ENCODE measurements at regions not wholly inside any gene's neighbourhood (a gene's known extent, or its start where the extent isn't known, plus 50 kb on each side); places are given as distances from the start of the nearest gene placed in this dataset.

DNA sequence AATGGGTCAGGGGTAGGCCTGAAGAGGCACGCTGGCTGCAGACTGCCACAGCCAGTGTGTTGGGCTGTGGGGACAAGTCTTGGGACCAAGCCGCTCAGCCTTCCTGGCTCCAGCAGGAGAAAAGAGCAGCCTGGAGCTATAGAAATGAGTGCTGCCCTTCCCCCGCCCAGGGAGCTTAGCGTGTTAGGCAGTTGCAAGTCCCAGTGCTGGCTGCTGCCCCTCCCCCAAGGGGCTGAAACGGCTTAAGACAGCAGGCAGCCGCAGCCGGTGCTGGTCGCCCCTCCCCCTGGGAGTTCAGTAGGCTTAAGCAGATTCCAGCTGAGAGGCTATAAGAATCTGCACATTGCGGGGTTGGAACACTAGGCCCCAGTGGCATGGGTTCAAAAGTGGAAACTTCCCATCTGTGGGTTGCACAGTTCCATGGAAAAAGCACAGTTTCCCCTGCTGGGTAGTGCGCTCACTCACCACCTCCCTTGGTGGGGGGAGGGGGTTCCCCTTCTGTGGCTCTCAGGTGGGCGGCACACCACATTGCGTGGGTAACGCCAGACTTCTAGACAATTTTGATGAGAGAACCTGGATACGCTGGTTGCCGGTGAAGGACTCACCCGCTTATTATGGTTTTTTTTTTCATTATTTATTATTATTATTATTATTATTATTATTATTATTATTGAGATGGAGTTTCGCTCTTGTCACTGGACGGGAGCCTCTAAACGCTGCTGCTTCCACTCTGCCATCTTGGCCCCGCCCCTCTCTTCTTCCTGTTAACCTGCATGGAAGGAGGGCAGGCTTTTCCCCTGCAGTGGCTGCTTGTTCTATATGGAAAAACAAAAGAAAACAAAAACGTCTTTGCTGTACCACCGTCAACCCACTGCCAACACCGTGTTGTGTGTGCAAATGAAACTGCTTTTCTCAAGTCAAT lies 151.1 kb downstream of the CXCL12 start:
- Histone ChIP-seq H3K27ac (ENCODE audit: low read depth, low read length) (no peak overlapping the region), H3K27me3 (ENCODE audit: control insufficient read depth in 1 of 2, insufficient read depth in 2 of 2, low read length in 2 of 2) (no peaks in the 10 kb centered on the region), H3K4me3 (ENCODE audit: low read depth in 1 of 2, low read length in 2 of 2) (no peak overlapping the region), H3K36me3 (ENCODE audit: control insufficient read depth in 1 of 2, insufficient read depth in 2 of 2, low read length in 2 of 2) (no peaks in the 10 kb centered on the region), H3K4me1 (ENCODE audit: control insufficient read depth in 1 of 2, insufficient read depth in 2 of 2, low read length in 2 of 2) (no peaks in the 10 kb centered on the region), H3K9ac (ENCODE audit: low read depth in 1 of 2, low read length in 2 of 2) (no peak overlapping the region), H3K9me3 (ENCODE audit: control insufficient read depth in 1 of 2, low read length in 2 of 2) (no peaks in the 10 kb centered on the region)

DNA sequence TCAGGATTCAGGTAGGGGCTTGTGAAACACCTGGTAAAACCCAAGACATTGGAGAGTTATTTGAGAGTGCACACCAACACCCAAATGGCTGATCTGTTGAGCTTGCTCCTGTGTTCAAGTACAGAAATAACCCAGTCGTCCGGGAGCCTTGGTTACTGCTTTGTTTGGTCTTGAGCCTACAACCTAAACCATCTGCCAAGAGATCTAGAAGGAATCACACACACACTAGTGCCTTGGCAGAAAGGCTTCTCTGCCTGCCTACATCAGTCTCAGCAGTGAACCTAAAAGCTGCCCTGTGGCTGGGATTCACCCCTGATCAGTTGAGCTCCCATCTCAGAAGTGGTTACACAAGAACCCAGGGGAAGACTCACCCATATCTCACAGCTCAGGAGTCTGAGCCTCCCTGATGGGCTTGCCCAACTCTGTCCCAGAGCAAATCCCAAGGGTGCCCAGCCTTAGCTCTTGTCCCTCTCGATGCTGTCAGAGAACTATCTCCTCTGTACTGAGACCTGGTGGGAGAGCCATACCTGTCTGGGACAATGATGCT lies 167.6 kb downstream of the CXCL12 start:
- no peaks in the 10 kb centered on the region for H3K36me3 ChIP-seq (ENCODE audit: control insufficient read depth in 1 of 2, insufficient read depth in 2 of 2, low read length in 2 of 2)
- H3K9me3 ChIP-seq (ENCODE audit: control insufficient read depth in 1 of 2, low read length in 2 of 2) = peaks cover 0 to 4% of the 10 kb centered on the region in 2 donors
- no peak overlapping the region for H3K27ac ChIP-seq (ENCODE audit: low read depth, low read length)
- no peak overlapping the region for H3K9ac ChIP-seq (ENCODE audit: low read depth in 1 of 2, low read length in 2 of 2)
- H3K27me3 ChIP-seq (ENCODE audit: control insufficient read depth in 1 of 2, insufficient read depth in 2 of 2, low read length in 2 of 2) = no peaks in the 10 kb centered on the region
- no peak overlapping the region for H3K4me3 ChIP-seq (ENCODE audit: low read depth in 1 of 2, low read length in 2 of 2)
- no peaks in the 10 kb centered on the region for H3K4me1 ChIP-seq (ENCODE audit: control insufficient read depth in 1 of 2, insufficient read depth in 2 of 2, low read length in 2 of 2)

- Histone ChIP-seq H3K27me3 (ENCODE audit: control insufficient read depth in 1 of 2, insufficient read depth in 2 of 2, low read length in 2 of 2) (no peaks in the 10 kb centered on the region), H3K4me1 (ENCODE audit: control insufficient read depth in 1 of 2, insufficient read depth in 2 of 2, low read length in 2 of 2) (no peaks in the 10 kb centered on the region), H3K9me3 (ENCODE audit: control insufficient read depth in 1 of 2, low read length in 2 of 2) (peaks cover 0 to 4% of the 10 kb centered on the region in 2 donors), H3K4me3 (ENCODE audit: low read depth in 1 of 2, low read length in 2 of 2) (no peak overlapping the region), H3K9ac (ENCODE audit: low read depth in 1 of 2, low read length in 2 of 2) (no peak overlapping the region), H3K36me3 (ENCODE audit: control insufficient read depth in 1 of 2, insufficient read depth in 2 of 2, low read length in 2 of 2) (no peaks in the 10 kb centered on the region), H3K27ac (ENCODE audit: low read depth, low read length) (no peak overlapping the region)
Measured at GRCh38 chr10:44216073-44216472, 168.8 kb downstream of the CXCL12 start.

DNA sequence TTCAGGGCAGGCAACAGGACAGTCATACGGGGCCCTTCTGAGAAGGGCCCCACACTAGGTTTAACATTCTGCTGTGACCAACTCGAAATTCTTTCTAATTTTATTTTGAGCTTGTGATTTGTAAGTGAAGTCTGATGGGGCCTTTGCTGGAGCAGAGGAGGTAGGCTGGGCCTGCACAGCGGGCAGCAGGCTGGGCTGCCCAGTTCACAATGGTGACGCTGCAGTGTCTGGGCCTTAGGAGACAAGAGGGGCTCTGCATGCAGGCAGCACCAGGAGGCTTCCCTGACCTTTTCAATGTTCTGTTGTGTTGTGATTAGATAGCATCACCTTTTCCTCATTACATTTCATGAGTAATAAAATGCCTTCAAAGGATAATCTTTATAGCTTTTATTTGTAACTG lies 175.1 kb downstream of the CXCL12 start:
- Histone ChIP-seq H3K4me1 (ENCODE audit: control insufficient read depth in 1 of 2, insufficient read depth in 2 of 2, low read length in 2 of 2) (no peaks in the 10 kb centered on the region), H3K27ac (ENCODE audit: low read depth, low read length) (no peak overlapping the region), H3K36me3 (ENCODE audit: control insufficient read depth in 1 of 2, insufficient read depth in 2 of 2, low read length in 2 of 2) (no peaks in the 10 kb centered on the region), H3K4me3 (ENCODE audit: low read depth in 1 of 2, low read length in 2 of 2) (no peak overlapping the region), H3K27me3 (ENCODE audit: control insufficient read depth in 1 of 2, insufficient read depth in 2 of 2, low read length in 2 of 2) (no peaks in the 10 kb centered on the region), H3K9ac (ENCODE audit: low read depth in 1 of 2, low read length in 2 of 2) (no peak overlapping the region), H3K9me3 (ENCODE audit: control insufficient read depth in 1 of 2, low read length in 2 of 2) (no peaks in the 10 kb centered on the region)

- H3K9me3 ChIP-seq (ENCODE audit: control insufficient read depth in 1 of 2, low read length in 2 of 2) = peaks cover 0 to 5% of the 10 kb centered on the region in 2 donors
- no peaks in the 10 kb centered on the region for H3K36me3 ChIP-seq (ENCODE audit: control insufficient read depth in 1 of 2, insufficient read depth in 2 of 2, low read length in 2 of 2)
- no peak overlapping the region for H3K9ac ChIP-seq (ENCODE audit: low read depth in 1 of 2, low read length in 2 of 2)
- H3K27me3 ChIP-seq (ENCODE audit: control insufficient read depth in 1 of 2, insufficient read depth in 2 of 2, low read length in 2 of 2) = no peaks in the 10 kb centered on the region
- no peaks in the 10 kb centered on the region for H3K4me1 ChIP-seq (ENCODE audit: control insufficient read depth in 1 of 2, insufficient read depth in 2 of 2, low read length in 2 of 2)
- no peak overlapping the region for H3K27ac ChIP-seq (ENCODE audit: low read depth, low read length)
- no peak overlapping the region for H3K4me3 ChIP-seq (ENCODE audit: low read depth in 1 of 2, low read length in 2 of 2)
Measured at GRCh38 chr10:44207160-44207559, 177.7 kb downstream of the CXCL12 start.

DNA sequence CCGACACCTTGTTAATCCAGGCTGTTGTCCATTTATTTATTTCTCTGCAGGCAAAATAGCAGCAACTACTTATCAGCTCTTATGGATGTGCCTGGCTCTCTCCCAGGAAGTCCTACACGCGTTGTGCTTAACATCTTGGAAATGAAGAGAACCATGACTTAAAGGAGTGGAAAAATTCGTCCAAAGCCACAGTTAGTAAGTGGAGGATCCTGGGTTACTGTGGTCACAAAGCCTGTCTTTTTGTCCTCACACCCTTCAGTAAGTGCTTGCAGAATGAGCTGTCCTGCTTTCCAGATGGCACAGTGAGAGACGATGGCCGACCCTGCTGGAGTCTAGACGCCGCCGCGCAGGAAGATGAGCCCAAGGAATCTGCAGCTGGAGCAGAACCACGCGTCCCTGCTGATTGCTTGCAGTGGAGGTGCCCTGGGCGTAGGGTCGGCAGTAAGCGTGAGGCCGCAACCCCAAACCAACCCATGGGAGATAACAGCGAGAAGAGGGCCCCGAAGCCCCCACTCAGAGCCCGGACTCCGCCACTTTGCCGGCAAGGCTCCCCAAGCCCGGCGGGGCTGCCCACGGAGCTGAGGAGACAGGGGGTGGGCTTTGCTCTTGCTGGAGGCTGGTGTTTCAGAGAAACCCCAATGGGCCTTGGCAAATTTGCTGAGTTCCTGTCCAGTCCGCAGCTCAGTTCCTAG lies 178.6 kb downstream of the CXCL12 start:
- Histone ChIP-seq H3K9me3 (ENCODE audit: control insufficient read depth in 1 of 2, low read length in 2 of 2) (peaks cover 0 to 5% of the 10 kb centered on the region in 2 donors), H3K4me1 (ENCODE audit: control insufficient read depth in 1 of 2, insufficient read depth in 2 of 2, low read length in 2 of 2) (no peaks in the 10 kb centered on the region), H3K4me3 (ENCODE audit: low read depth in 1 of 2, low read length in 2 of 2) (no peak overlapping the region), H3K27me3 (ENCODE audit: control insufficient read depth in 1 of 2, insufficient read depth in 2 of 2, low read length in 2 of 2) (no peaks in the 10 kb centered on the region), H3K36me3 (ENCODE audit: control insufficient read depth in 1 of 2, insufficient read depth in 2 of 2, low read length in 2 of 2) (no peaks in the 10 kb centered on the region), H3K9ac (ENCODE audit: low read depth in 1 of 2, low read length in 2 of 2) (no peak overlapping the region), H3K27ac (ENCODE audit: low read depth, low read length) (no peak overlapping the region)

GRCh38 chr10:44205067-44205466 lies 179.8 kb downstream of the CXCL12 start:
- no peaks in the 10 kb centered on the region for H3K4me1 ChIP-seq (ENCODE audit: control insufficient read depth in 1 of 2, insufficient read depth in 2 of 2, low read length in 2 of 2)
- no peaks in the 10 kb centered on the region for H3K27me3 ChIP-seq (ENCODE audit: control insufficient read depth in 1 of 2, insufficient read depth in 2 of 2, low read length in 2 of 2)
- peaks cover 0 to 5% of the 10 kb centered on the region in 2 donors for H3K9me3 ChIP-seq (ENCODE audit: control insufficient read depth in 1 of 2, low read length in 2 of 2)
- no peak overlapping the region for H3K4me3 ChIP-seq (ENCODE audit: low read depth in 1 of 2, low read length in 2 of 2)
- no peaks in the 10 kb centered on the region for H3K36me3 ChIP-seq (ENCODE audit: control insufficient read depth in 1 of 2, insufficient read depth in 2 of 2, low read length in 2 of 2)
- no peak overlapping the region for H3K9ac ChIP-seq (ENCODE audit: low read depth in 1 of 2, low read length in 2 of 2)
- no peak overlapping the region for H3K27ac ChIP-seq (ENCODE audit: low read depth, low read length)

GRCh38 chr10:44203535-44203934 lies 181.4 kb downstream of the CXCL12 start:
- no peak overlapping the region for H3K9ac ChIP-seq (ENCODE audit: low read depth in 1 of 2, low read length in 2 of 2)
- no peaks in the 10 kb centered on the region for H3K4me1 ChIP-seq (ENCODE audit: control insufficient read depth in 1 of 2, insufficient read depth in 2 of 2, low read length in 2 of 2)
- peaks cover 0 to 5% of the 10 kb centered on the region in 2 donors for H3K9me3 ChIP-seq (ENCODE audit: control insufficient read depth in 1 of 2, low read length in 2 of 2)
- H3K27ac ChIP-seq (ENCODE audit: low read depth, low read length) = no peak overlapping the region
- H3K27me3 ChIP-seq (ENCODE audit: control insufficient read depth in 1 of 2, insufficient read depth in 2 of 2, low read length in 2 of 2) = no peaks in the 10 kb centered on the region
- H3K4me3 ChIP-seq (ENCODE audit: low read depth in 1 of 2, low read length in 2 of 2) = no peak overlapping the region
- no peaks in the 10 kb centered on the region for H3K36me3 ChIP-seq (ENCODE audit: control insufficient read depth in 1 of 2, insufficient read depth in 2 of 2, low read length in 2 of 2)

- Histone ChIP-seq H3K9ac (ENCODE audit: low read depth in 1 of 2, low read length in 2 of 2) (no peak overlapping the region), H3K4me3 (ENCODE audit: low read depth in 1 of 2, low read length in 2 of 2) (no peak overlapping the region), H3K27ac (ENCODE audit: low read depth, low read length) (no peak overlapping the region), H3K9me3 (ENCODE audit: control insufficient read depth in 1 of 2, low read length in 2 of 2) (peaks cover 0 to 5% of the 10 kb centered on the region in 2 donors), H3K27me3 (ENCODE audit: control insufficient read depth in 1 of 2, insufficient read depth in 2 of 2, low read length in 2 of 2) (no peaks in the 10 kb centered on the region), H3K4me1 (ENCODE audit: control insufficient read depth in 1 of 2, insufficient read depth in 2 of 2, low read length in 2 of 2) (no peaks in the 10 kb centered on the region), H3K36me3 (ENCODE audit: control insufficient read depth in 1 of 2, insufficient read depth in 2 of 2, low read length in 2 of 2) (no peaks in the 10 kb centered on the region)
Measured at GRCh38 chr10:44202952-44203351, 181.9 kb downstream of the CXCL12 start.

- Histone ChIP-seq H3K36me3 (ENCODE audit: control insufficient read depth in 1 of 2, insufficient read depth in 2 of 2, low read length in 2 of 2) (no peaks in the 10 kb centered on the region), H3K27me3 (ENCODE audit: control insufficient read depth in 1 of 2, insufficient read depth in 2 of 2, low read length in 2 of 2) (no peaks in the 10 kb centered on the region), H3K9ac (ENCODE audit: low read depth in 1 of 2, low read length in 2 of 2) (no peak overlapping the region), H3K4me3 (ENCODE audit: low read depth in 1 of 2, low read length in 2 of 2) (no peak overlapping the region), H3K27ac (ENCODE audit: low read depth, low read length) (no peak overlapping the region), H3K4me1 (ENCODE audit: control insufficient read depth in 1 of 2, insufficient read depth in 2 of 2, low read length in 2 of 2) (no peaks in the 10 kb centered on the region), H3K9me3 (ENCODE audit: control insufficient read depth in 1 of 2, low read length in 2 of 2) (peaks cover 0 to 5% of the 10 kb centered on the region in 2 donors)
Measured at GRCh38 chr10:44201656-44202055, 183.2 kb downstream of the CXCL12 start.
